ENCODE measurements at regions not wholly inside any gene's neighbourhood (a gene's known extent, or its start where the extent isn't known, plus 50 kb on each side); places are given as distances from the start of the nearest gene placed in this dataset.
A peak's percentile ranks its signal among the peaks of the same experiment; 100 is the strongest.

GRCh38 chr1:57797084-57797483, 373.2 kb upstream of the DAB1 start:
- no peak overlapping the region for H3K4me3 ChIP-seq (ENCODE audit: control insufficient read depth, low read depth, low read length)
- TF ChIP-seq CTCF (conservative IDR thresholded peaks at IDR 0.05; ENCODE audit: control insufficient read depth, insufficient read depth, low read depth, low read length), result no peak
- no peak for DNase-seq (ENCODE audit: low read depth)

- peak; percentile 52 for DNase-seq (ENCODE audit: low read depth)
- TF ChIP-seq CTCF (conservative IDR thresholded peaks at IDR 0.05; ENCODE audit: control insufficient read depth, insufficient read depth, low read depth, low read length), result no peak
- no peak overlapping the region for H3K4me3 ChIP-seq (ENCODE audit: control insufficient read depth, low read depth, low read length)
Observed at GRCh38 chr1:57796616-57797015, 372.8 kb upstream of the DAB1 start.

GRCh38 chr1:57795886-57796285, 372.0 kb upstream of the DAB1 start:
- no peak for TF ChIP-seq CTCF (conservative IDR thresholded peaks at IDR 0.05; ENCODE audit: control insufficient read depth, insufficient read depth, low read depth, low read length)
- DNase-seq (ENCODE audit: low read depth), result no peak

GRCh38 chr1:57794078-57794477, 370.2 kb upstream of the DAB1 start:
- TF ChIP-seq CTCF (conservative IDR thresholded peaks at IDR 0.05; ENCODE audit: control insufficient read depth, insufficient read depth, low read depth, low read length), result no peak
- DNase-seq (ENCODE audit: low read depth), result no peak
- no peak overlapping the region for H3K4me3 ChIP-seq (ENCODE audit: control insufficient read depth, low read depth, low read length)

More at GRCh38 chr1:57795886-57796285, 372.0 kb upstream of the DAB1 start:
- no peak overlapping the region for H3K4me3 ChIP-seq (ENCODE audit: control insufficient read depth, low read depth, low read length)

- H3K4me3 ChIP-seq (ENCODE audit: control insufficient read depth, low read depth, low read length), result no peak overlapping the region
- DNase-seq (ENCODE audit: low read depth), result no peak
Observed at GRCh38 chr1:57791497-57791896, 367.6 kb upstream of the DAB1 start.

GRCh38 chr1:57789936-57790335, 366.1 kb upstream of the DAB1 start:
- TF ChIP-seq CTCF (conservative IDR thresholded peaks at IDR 0.05; ENCODE audit: control insufficient read depth, insufficient read depth, low read depth, low read length), result no peak
- H3K4me3 ChIP-seq (ENCODE audit: control insufficient read depth, low read depth, low read length), result no peak overlapping the region
- no peak for DNase-seq (ENCODE audit: low read depth)

More at GRCh38 chr1:57791497-57791896, 367.6 kb upstream of the DAB1 start:
- no peak for TF ChIP-seq CTCF (conservative IDR thresholded peaks at IDR 0.05; ENCODE audit: control insufficient read depth, insufficient read depth, low read depth, low read length)

GRCh38 chr1:57788313-57788712, 364.5 kb upstream of the DAB1 start:
- no peak for TF ChIP-seq CTCF (conservative IDR thresholded peaks at IDR 0.05; ENCODE audit: control insufficient read depth, insufficient read depth, low read depth, low read length)
- DNase-seq (ENCODE audit: low read depth), result no peak
- H3K4me3 ChIP-seq (ENCODE audit: control insufficient read depth, low read depth, low read length), result no peak overlapping the region

All from fibroblast of mammary gland (primary cell).